Loucy (cell line): ENCODE measurements at regions not wholly inside any gene's neighbourhood (a gene's known extent, or its start where the extent isn't known, plus 50 kb on each side); places are given as distances from the start of the nearest gene placed in this dataset.

Source experiments
- CTCF ChIP-seq: fragments of 200-600 bp; sonication (generic); conservative IDR thresholded peaks from 2 replicates; pipeline ENCODE4 v1.5.1; 2014; ENCODE audit warnings: mild to moderate bottlenecking, antibody characterized with exemption, low read length
- EZH2phosphoT487 ChIP-seq: fragments of 200-600 bp; IDR thresholded peaks from 2 replicates; pipeline ENCODE4 v1.6.1; 2018; ENCODE audit warnings: antibody characterized with exemption, mild to moderate bottlenecking, moderate library complexity, borderline replicate concordance

DNA sequence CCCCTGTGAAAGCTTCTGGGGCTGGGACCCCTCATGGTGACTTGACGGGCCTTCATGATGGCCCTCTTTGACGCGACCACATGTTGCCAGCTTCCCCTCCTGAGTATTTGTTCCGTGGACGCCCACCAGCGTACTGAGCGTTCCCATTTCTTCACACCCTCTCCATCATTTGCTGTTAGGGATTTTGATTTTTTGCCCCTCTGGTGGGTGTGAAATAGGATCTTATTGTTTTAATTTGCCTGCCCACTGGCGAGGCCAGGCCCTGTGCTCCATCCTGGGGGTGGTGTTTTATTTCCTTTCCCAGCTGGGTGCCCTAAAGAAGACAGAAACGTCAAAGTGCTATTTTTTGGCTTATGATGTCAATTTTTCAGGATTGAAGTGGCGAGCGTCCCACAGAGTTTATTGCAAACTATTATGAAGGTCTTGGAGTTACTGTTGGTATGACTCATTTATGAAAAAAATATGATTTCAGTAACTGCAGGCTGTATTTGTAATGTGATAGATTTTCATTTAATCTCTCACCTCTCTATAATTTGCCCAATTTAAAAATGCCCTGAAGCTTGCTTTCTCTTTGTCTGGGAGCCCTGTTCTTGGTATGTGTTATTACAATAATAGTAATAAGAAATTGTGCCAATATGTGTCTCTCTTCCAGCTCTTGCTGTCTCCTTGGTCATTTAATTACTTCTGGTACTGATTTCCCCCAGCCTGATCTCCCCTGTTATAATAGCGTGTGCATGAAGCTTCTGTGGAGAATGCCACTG, 99.6 kb downstream of the SLC25A47 start:
- no peak for TF ChIP-seq CTCF
- TF ChIP-seq EZH2phosphoT487: no peak
